ENCODE measurements at regions not wholly inside any gene's neighbourhood (a gene's known extent, or its start where the extent isn't known, plus 50 kb on each side); places are given as distances from the start of the nearest gene placed in this dataset.

DNA sequence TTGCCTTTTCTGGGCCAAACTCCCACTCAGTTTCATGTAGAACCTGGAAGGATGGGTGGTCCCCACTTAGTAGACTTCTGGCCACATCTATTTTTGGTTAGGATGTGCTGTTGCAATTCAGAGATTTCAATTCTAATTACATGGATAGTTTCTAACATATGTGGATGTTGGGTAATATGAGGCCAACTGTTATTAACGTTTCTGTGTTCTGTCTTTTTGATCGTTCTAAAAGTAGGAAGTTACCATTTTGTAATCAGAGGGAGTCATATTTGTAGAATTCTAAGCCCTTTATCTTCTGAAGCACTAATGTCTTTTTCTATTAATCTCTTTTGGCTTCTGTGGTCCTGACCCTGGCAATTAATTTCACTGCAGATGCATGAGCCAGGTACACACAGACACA lies 141.6 kb upstream of the SPEF2 start:
- Mint-ChIP-seq H3K27ac (no peak overlapping the region), H3K4me1 (ENCODE audit: low read depth) (peaks cover 12% of the 10 kb centered on the region), H3K9me3 (ENCODE audit: low read depth) (no peaks in the 10 kb centered on the region), H3K36me3 (ENCODE audit: insufficient read depth) (no peaks in the 10 kb centered on the region), H3K27me3 (no peaks in the 10 kb centered on the region), H3K4me3 (ENCODE audit: low read depth) (no peak overlapping the region)
- TF ChIP-seq, protein P1, sequence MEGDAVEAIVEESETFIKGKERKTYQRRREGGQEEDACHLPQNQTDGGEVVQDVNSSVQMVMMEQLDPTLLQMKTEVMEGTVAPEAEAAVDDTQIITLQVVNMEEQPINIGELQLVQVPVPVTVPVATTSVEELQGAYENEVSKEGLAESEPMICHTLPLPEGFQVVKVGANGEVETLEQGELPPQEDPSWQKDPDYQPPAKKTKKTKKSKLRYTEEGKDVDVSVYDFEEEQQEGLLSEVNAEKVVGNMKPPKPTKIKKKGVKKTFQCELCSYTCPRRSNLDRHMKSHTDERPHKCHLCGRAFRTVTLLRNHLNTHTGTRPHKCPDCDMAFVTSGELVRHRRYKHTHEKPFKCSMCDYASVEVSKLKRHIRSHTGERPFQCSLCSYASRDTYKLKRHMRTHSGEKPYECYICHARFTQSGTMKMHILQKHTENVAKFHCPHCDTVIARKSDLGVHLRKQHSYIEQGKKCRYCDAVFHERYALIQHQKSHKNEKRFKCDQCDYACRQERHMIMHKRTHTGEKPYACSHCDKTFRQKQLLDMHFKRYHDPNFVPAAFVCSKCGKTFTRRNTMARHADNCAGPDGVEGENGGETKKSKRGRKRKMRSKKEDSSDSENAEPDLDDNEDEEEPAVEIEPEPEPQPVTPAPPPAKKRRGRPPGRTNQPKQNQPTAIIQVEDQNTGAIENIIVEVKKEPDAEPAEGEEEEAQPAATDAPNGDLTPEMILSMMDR (IDR thresholded peaks at IDR 0.05; ENCODE audit: unreplicated experiment): no peak
- no peak for DNase-seq (ENCODE audit: low spot score, unreplicated experiment)

DNA sequence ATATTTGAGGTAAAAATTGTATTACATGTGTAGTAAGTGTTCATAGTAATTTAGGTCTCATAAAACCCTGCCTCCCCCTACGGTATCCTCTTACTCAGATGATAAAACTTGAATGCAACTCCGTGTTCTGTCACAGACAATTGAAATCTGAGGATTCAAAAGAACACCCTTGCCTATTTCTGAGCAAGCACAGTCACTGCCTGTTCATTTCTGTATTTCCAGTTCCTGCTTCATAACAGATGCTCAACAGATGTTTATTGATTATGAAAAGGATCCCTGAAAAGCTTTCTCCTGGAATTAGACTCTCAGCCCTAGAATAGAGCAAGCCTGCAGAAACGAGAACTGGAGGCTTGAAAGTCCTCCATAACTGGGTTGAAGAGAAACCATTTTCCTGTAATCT lies 144.1 kb upstream of the SPEF2 start:
- Mint-ChIP-seq H3K36me3 (ENCODE audit: insufficient read depth) (no peaks in the 10 kb centered on the region), H3K27me3 (no peaks in the 10 kb centered on the region), H3K4me3 (ENCODE audit: low read depth) (no peak overlapping the region), H3K9me3 (ENCODE audit: low read depth) (no peaks in the 10 kb centered on the region), H3K4me1 (ENCODE audit: low read depth) (peaks cover 2% of the 10 kb centered on the region), H3K27ac (no peak overlapping the region)
- no peak for DNase-seq (ENCODE audit: low spot score, unreplicated experiment)
- TF ChIP-seq, protein P1 (IDR thresholded peaks at IDR 0.05; ENCODE audit: unreplicated experiment): no peak

DNA sequence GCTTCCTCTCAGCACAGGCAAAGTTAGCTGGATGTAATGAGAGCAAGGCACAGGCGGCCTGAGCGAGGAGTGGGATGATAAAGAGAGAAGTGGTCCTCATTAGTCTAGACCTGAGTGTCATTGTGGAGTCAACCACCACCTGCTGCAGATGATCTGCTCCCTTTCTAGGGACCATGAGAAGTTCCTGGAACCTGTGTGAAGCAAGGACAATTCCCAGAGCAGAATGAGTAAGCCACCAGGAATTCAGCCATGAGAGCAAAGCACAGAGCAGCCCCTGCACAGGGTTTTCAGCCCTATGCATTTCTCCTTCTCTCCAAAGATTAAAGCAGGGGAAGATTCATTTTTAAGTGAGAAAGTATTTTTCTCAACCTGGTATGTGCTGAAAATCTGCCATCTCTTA lies 146.8 kb upstream of the SPEF2 start:
- no peak for DNase-seq (ENCODE audit: low spot score, unreplicated experiment)
- no peaks in the 10 kb centered on the region for H3K27me3 Mint-ChIP-seq
- no peaks in the 10 kb centered on the region for H3K9me3 Mint-ChIP-seq (ENCODE audit: low read depth)
- H3K36me3 Mint-ChIP-seq (ENCODE audit: insufficient read depth): no peaks in the 10 kb centered on the region
- TF ChIP-seq, protein P1 (IDR thresholded peaks at IDR 0.05; ENCODE audit: unreplicated experiment): no peak
- no peaks in the 10 kb centered on the region for H3K4me1 Mint-ChIP-seq (ENCODE audit: low read depth)
- no peak overlapping the region for H3K27ac Mint-ChIP-seq
- no peak overlapping the region for H3K4me3 Mint-ChIP-seq (ENCODE audit: low read depth)

DNA sequence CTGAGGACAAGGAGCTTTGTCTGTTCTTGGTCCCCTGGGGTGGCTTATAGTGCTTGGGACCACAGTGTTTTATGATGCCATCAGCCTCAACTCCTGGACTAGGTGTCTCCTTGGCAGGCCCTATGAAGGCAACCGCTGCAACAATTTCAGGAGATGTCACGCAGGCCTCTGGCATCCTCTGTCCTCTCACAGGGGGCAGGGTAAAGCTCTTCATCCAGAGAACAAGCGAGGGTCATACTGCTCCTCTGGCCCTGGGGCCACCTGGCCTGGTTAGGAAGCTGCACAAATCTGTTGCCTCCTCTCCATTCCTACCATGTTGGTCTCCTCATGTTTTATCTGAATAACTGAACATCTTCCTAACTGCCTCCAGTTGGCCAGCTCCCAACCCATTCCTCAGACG lies 148.9 kb upstream of the SPEF2 start:
- no peak for DNase-seq (ENCODE audit: low spot score, unreplicated experiment)
- no peak overlapping the region for H3K4me3 Mint-ChIP-seq (ENCODE audit: low read depth)
- no peaks in the 10 kb centered on the region for H3K27me3 Mint-ChIP-seq
- no peak overlapping the region for H3K27ac Mint-ChIP-seq
- no peaks in the 10 kb centered on the region for H3K4me1 Mint-ChIP-seq (ENCODE audit: low read depth)
- TF ChIP-seq, protein P1 (IDR thresholded peaks at IDR 0.05; ENCODE audit: unreplicated experiment): no peak
- H3K9me3 Mint-ChIP-seq (ENCODE audit: low read depth): no peaks in the 10 kb centered on the region
- H3K36me3 Mint-ChIP-seq (ENCODE audit: insufficient read depth): no peaks in the 10 kb centered on the region

GRCh38 chr5:35466746-35467145 lies 150.9 kb upstream of the SPEF2 start:
- Mint-ChIP-seq H3K4me1 (ENCODE audit: low read depth) (no peaks in the 10 kb centered on the region), H3K4me3 (ENCODE audit: low read depth) (no peak overlapping the region), H3K27ac (no peak overlapping the region), H3K9me3 (ENCODE audit: low read depth) (no peaks in the 10 kb centered on the region), H3K27me3 (no peaks in the 10 kb centered on the region), H3K36me3 (ENCODE audit: insufficient read depth) (no peaks in the 10 kb centered on the region)
- DNase-seq (ENCODE audit: low spot score, unreplicated experiment): no peak
- TF ChIP-seq, protein P1 (IDR thresholded peaks at IDR 0.05; ENCODE audit: unreplicated experiment): no peak
